Panc1 (cell line): ENCODE measurements at regions not wholly inside any gene's neighbourhood (a gene's known extent, or its start where the extent isn't known, plus 50 kb on each side); places are given as distances from the start of the nearest gene placed in this dataset.

ENCODE experiments used
- CTCF ChIP-seq: fragments of 450-650 bp; IDR thresholded peaks from 2 replicates; pipeline ENCODE4 v1.5.1; 2017; ENCODE audit warnings: mild to moderate bottlenecking
- POLR2AphosphoS5 ChIP-seq: IDR thresholded peaks from 2 replicates; pipeline ENCODE4 v1.6.1; 2012; ENCODE audit warnings: mild to moderate bottlenecking, low read depth, low read length, moderate library complexity
- REST ChIP-seq, 2 experiments: IDR thresholded peaks; 2 replicates each; pipeline ENCODE4 v1.6.1; 2011 to 2012; ENCODE audit warnings: low read depth in 2 of 2, control low read depth in 1 of 2, low read length in 1 of 2, mild to moderate bottlenecking in 1 of 2, moderate library complexity in 1 of 2; ENCODE audit not compliant: insufficient read depth in 1 of 2
- SIN3A ChIP-seq: IDR thresholded peaks from 2 replicates; pipeline ENCODE4 v1.6.1; 2012; ENCODE audit warnings: low read depth, mild to moderate bottlenecking, low read length, moderate library complexity, borderline replicate concordance; ENCODE audit not compliant: insufficient read depth

- TF ChIP-seq POLR2AphosphoS5 (no peak), REST (IDR thresholded peaks at IDR 0.05; ENCODE audit: insufficient read depth in 1 of 2, low read depth in 2 of 2, low read length in 1 of 2) (no peak), CTCF (no peak), SIN3A (no peak)
Observed at GRCh38 chr9:73805111-73805510, 653.4 kb downstream of the ANXA1 start.
